ENCODE measurements at regions not wholly inside any gene's neighbourhood (a gene's known extent, or its start where the extent isn't known, plus 50 kb on each side); places are given as distances from the start of the nearest gene placed in this dataset.

DNA sequence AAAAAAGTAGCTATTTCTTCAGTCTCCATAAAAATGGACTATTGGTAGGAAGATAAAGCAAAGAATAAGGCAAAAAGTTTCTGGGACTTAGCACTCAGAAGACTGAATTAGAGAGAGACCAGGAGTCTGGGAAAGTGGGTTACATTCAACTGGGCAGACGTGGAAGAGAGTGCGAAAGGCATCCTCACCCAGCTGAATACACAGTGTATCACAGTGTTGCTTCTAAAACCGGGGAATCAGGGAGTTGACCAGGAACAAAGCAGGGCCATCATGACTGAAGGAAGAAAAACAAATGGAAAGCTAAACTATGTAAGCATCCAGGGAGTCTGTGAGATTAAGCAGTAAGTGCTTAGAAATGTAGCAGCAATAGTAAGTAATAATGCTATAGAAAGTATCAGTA lies 452.9 kb upstream of the MAN1A1 start:
- TF ChIP-seq, protein P1, sequence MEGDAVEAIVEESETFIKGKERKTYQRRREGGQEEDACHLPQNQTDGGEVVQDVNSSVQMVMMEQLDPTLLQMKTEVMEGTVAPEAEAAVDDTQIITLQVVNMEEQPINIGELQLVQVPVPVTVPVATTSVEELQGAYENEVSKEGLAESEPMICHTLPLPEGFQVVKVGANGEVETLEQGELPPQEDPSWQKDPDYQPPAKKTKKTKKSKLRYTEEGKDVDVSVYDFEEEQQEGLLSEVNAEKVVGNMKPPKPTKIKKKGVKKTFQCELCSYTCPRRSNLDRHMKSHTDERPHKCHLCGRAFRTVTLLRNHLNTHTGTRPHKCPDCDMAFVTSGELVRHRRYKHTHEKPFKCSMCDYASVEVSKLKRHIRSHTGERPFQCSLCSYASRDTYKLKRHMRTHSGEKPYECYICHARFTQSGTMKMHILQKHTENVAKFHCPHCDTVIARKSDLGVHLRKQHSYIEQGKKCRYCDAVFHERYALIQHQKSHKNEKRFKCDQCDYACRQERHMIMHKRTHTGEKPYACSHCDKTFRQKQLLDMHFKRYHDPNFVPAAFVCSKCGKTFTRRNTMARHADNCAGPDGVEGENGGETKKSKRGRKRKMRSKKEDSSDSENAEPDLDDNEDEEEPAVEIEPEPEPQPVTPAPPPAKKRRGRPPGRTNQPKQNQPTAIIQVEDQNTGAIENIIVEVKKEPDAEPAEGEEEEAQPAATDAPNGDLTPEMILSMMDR (conservative IDR thresholded peaks at IDR 0.05; ENCODE audit: low read length): no peak
- TF ChIP-seq EZH2phosphoT487 (IDR thresholded peaks at IDR 0.05; ENCODE audit: borderline replicate concordance, low read depth, low read length): no peak
